T-helper 1 cell treated with Interleukin-12 subunit alpha and Interleukin-12 subunit beta and Interleukin-4 antibody, amounts not matched to agents 30 μg/mL and 1 μg/mL, for 36 hours (primary cell): ENCODE measurements at regions not wholly inside any gene's neighbourhood (a gene's known extent, or its start where the extent isn't known, plus 50 kb on each side); places are given as distances from the start of the nearest gene placed in this dataset.

ENCODE experiments used
- H3K27ac Mint-ChIP-seq: one replicate; pipeline ENCODE4 v1.8.0; 2021; ENCODE audit warnings: mild to moderate bottlenecking, mixed read lengths
- H3K27me3 Mint-ChIP-seq: one replicate; pipeline ENCODE4 v1.8.0; 2021; ENCODE audit warnings: low read depth, mixed read lengths
- H3K36me3 Mint-ChIP-seq: one replicate; pipeline ENCODE4 v1.8.0; 2021; ENCODE audit warnings: low read depth, mixed read lengths
- H3K4me1 Mint-ChIP-seq: one replicate; pipeline ENCODE4 v1.8.0; 2021; ENCODE audit warnings: low read depth, mixed read lengths
- H3K4me3 Mint-ChIP-seq: one replicate; pipeline ENCODE4 v1.8.0; 2021; ENCODE audit warnings: mild to moderate bottlenecking, moderate library complexity, mixed read lengths
- H3K9me3 Mint-ChIP-seq: one replicate; pipeline ENCODE4 v1.8.0; 2021; ENCODE audit warnings: mixed read lengths

- H3K36me3 Mint-ChIP-seq: no peaks in the 10 kb centered on the region
- H3K9me3 Mint-ChIP-seq: peaks cover 6% of the 10 kb centered on the region
- no peak overlapping the region for H3K27ac Mint-ChIP-seq
- no peaks in the 10 kb centered on the region for H3K27me3 Mint-ChIP-seq
- no peak overlapping the region for H3K4me3 Mint-ChIP-seq
- no peaks in the 10 kb centered on the region for H3K4me1 Mint-ChIP-seq
Measured at GRCh38 chr4:27233531-27233930, 372.9 kb downstream of the STIM2 start.

GRCh38 chr4:27234306-27234899 is 373.8 kb downstream of the STIM2 start:
- no peaks in the 10 kb centered on the region for H3K27me3 Mint-ChIP-seq
- H3K4me1 Mint-ChIP-seq: no peaks in the 10 kb centered on the region
- H3K27ac Mint-ChIP-seq: no peak overlapping the region
- no peak overlapping the region for H3K4me3 Mint-ChIP-seq
- H3K36me3 Mint-ChIP-seq: no peaks in the 10 kb centered on the region
- peaks cover 6% of the 10 kb centered on the region for H3K9me3 Mint-ChIP-seq

GRCh38 chr4:27239641-27240040 is 379.0 kb downstream of the STIM2 start:
- no peak overlapping the region for H3K27ac Mint-ChIP-seq
- H3K9me3 Mint-ChIP-seq: no peaks in the 10 kb centered on the region
- no peaks in the 10 kb centered on the region for H3K27me3 Mint-ChIP-seq

DNA sequence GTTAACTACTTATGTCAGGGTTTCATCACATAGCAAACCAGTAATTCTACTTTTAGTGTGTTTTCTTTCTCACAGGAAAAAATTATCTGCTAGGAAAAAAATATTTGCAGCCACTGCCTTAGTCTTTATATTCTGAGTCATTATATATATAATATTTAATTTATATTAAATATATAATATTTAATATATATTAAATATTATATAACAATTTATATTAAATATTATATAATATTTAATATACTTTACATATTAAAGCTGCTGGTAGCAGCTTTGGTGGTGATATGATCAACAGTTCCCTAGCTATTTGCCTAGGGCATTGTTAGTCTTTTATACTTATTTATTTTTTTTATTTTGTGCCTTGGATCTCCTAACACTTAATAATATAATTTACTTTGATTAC is 381.6 kb downstream of the STIM2 start:
- Mint-ChIP-seq H3K4me3 (no peak overlapping the region), H3K36me3 (no peaks in the 10 kb centered on the region), H3K27ac (no peak overlapping the region), H3K4me1 (no peaks in the 10 kb centered on the region), H3K9me3 (no peaks in the 10 kb centered on the region), H3K27me3 (no peaks in the 10 kb centered on the region)

More at GRCh38 chr4:27239641-27240040, 379.0 kb downstream of the STIM2 start:
- no peak overlapping the region for H3K4me3 Mint-ChIP-seq
- H3K36me3 Mint-ChIP-seq: no peaks in the 10 kb centered on the region
- H3K4me1 Mint-ChIP-seq: no peaks in the 10 kb centered on the region

DNA sequence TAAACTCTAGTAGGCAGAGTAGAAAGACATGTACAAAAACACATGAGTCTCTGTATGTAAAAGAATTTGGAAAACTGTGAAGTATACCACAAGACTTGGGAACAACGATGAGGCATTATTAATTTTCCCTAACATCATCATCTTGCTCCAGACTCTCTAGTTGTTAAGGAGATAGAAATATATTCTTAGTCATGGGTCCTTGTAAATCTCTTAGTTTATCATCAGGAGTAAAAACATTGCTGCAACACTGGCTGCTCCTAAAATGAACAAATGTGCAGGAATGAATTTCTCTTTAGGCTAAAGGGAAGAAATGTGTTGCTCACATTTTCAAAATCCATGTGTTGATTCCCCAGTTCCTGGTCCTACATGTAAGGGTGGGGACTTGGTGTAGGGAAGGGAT is 384.6 kb downstream of the STIM2 start:
- no peaks in the 10 kb centered on the region for H3K36me3 Mint-ChIP-seq
- no peak overlapping the region for H3K4me3 Mint-ChIP-seq
- no peaks in the 10 kb centered on the region for H3K9me3 Mint-ChIP-seq
- H3K27me3 Mint-ChIP-seq: no peaks in the 10 kb centered on the region
- H3K4me1 Mint-ChIP-seq: no peaks in the 10 kb centered on the region
- no peak overlapping the region for H3K27ac Mint-ChIP-seq

DNA sequence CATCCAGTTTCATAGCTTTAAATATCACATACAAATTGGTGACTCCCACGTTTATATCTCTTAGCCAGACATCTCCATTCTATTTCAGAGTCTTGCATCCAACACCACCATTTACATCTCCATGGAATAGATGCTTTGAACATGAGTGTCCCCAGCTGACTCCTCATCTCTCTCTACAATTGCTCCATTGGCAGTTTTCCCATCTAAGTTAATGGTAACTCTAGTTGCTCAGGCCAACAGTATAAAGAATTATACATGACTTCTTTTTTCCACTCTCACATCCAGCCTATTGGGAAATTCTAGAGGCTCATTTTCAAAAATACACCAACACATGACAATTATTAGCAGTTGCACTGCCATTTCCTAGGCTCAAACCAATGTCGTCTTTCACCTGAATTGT is 388.2 kb downstream of the STIM2 start:
- Mint-ChIP-seq H3K27ac (no peak overlapping the region), H3K4me3 (no peak overlapping the region), H3K36me3 (no peaks in the 10 kb centered on the region), H3K4me1 (no peaks in the 10 kb centered on the region), H3K27me3 (no peaks in the 10 kb centered on the region), H3K9me3 (no peaks in the 10 kb centered on the region)

DNA sequence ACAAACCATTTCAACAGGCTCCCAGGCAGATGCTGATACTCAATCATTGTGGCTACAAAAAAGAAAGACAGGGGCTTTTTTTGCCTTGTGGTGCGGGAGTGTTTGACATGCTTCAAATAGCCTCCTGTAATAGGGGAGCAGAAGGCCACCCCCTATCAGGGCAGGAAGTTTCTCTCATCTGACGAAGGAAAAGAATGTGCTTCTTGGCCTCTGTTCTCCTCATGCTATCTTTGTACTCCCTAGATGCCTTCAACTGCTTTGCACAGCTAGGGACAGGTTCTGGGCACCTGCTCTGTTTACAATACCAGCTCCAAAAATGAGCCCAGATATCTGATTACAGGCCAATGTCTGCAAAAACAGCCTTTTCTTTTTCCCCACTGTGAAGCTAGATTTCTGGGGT is 391.1 kb downstream of the STIM2 start:
- Mint-ChIP-seq H3K4me3 (no peak overlapping the region), H3K27ac (no peak overlapping the region), H3K4me1 (no peaks in the 10 kb centered on the region), H3K9me3 (no peaks in the 10 kb centered on the region), H3K36me3 (no peaks in the 10 kb centered on the region), H3K27me3 (no peaks in the 10 kb centered on the region)

GRCh38 chr4:27267339-27267969 is 406.8 kb downstream of the STIM2 start:
- no peaks in the 10 kb centered on the region for H3K36me3 Mint-ChIP-seq
- H3K4me1 Mint-ChIP-seq: no peaks in the 10 kb centered on the region
- H3K9me3 Mint-ChIP-seq: no peaks in the 10 kb centered on the region
- H3K4me3 Mint-ChIP-seq: no peak overlapping the region
- H3K27ac Mint-ChIP-seq: no peak overlapping the region
- no peaks in the 10 kb centered on the region for H3K27me3 Mint-ChIP-seq

- Mint-ChIP-seq H3K4me3 (no peak overlapping the region), H3K4me1 (no peaks in the 10 kb centered on the region), H3K36me3 (no peaks in the 10 kb centered on the region), H3K27ac (no peak overlapping the region), H3K27me3 (no peaks in the 10 kb centered on the region), H3K9me3 (no peaks in the 10 kb centered on the region)
Measured at GRCh38 chr4:27267970-27268355, 407.3 kb downstream of the STIM2 start.

- H3K4me3 Mint-ChIP-seq: no peak overlapping the region
- no peaks in the 10 kb centered on the region for H3K36me3 Mint-ChIP-seq
- no peak overlapping the region for H3K27ac Mint-ChIP-seq
- H3K4me1 Mint-ChIP-seq: no peaks in the 10 kb centered on the region
- H3K9me3 Mint-ChIP-seq: no peaks in the 10 kb centered on the region
- no peaks in the 10 kb centered on the region for H3K27me3 Mint-ChIP-seq
Measured at GRCh38 chr4:27270435-27270834, 409.8 kb downstream of the STIM2 start.

GRCh38 chr4:27271555-27271954 is 410.9 kb downstream of the STIM2 start:
- no peak overlapping the region for H3K27ac Mint-ChIP-seq
- no peak overlapping the region for H3K4me3 Mint-ChIP-seq
- H3K36me3 Mint-ChIP-seq: no peaks in the 10 kb centered on the region
- H3K4me1 Mint-ChIP-seq: no peaks in the 10 kb centered on the region
- no peaks in the 10 kb centered on the region for H3K27me3 Mint-ChIP-seq
- no peaks in the 10 kb centered on the region for H3K9me3 Mint-ChIP-seq

DNA sequence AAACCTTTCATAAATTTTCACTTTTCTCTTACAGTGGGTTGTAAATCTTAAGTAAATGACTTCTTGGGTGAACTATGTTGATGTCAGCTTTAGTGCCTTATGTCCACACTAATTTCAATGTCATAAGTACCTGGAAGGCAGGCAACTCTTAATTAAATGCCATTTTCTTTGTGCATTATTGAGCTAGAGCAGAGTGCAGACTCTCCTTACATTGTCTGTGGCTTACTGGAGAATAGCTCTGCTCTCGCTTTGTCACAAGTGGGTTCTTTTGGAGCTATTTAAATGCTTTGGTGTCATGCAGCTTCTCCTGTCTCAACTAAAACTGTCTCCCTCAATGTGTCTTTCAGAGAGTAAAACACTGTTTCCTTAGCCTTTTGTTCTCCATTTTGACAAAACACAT is 411.6 kb downstream of the STIM2 start:
- Mint-ChIP-seq H3K36me3 (no peaks in the 10 kb centered on the region), H3K27me3 (no peaks in the 10 kb centered on the region), H3K27ac (no peak overlapping the region), H3K4me3 (no peak overlapping the region), H3K4me1 (no peaks in the 10 kb centered on the region), H3K9me3 (no peaks in the 10 kb centered on the region)

- no peaks in the 10 kb centered on the region for H3K36me3 Mint-ChIP-seq
- no peaks in the 10 kb centered on the region for H3K9me3 Mint-ChIP-seq
- no peak overlapping the region for H3K27ac Mint-ChIP-seq
- H3K27me3 Mint-ChIP-seq: no peaks in the 10 kb centered on the region
- H3K4me3 Mint-ChIP-seq: no peak overlapping the region
- no peaks in the 10 kb centered on the region for H3K4me1 Mint-ChIP-seq
Measured at GRCh38 chr4:27276307-27277073, 415.8 kb downstream of the STIM2 start.

GRCh38 chr4:27278615-27279375 is 418.2 kb downstream of the STIM2 start:
- no peaks in the 10 kb centered on the region for H3K27me3 Mint-ChIP-seq
- H3K4me3 Mint-ChIP-seq: no peak overlapping the region
- no peaks in the 10 kb centered on the region for H3K9me3 Mint-ChIP-seq
- H3K27ac Mint-ChIP-seq: no peak overlapping the region
- no peaks in the 10 kb centered on the region for H3K4me1 Mint-ChIP-seq
- H3K36me3 Mint-ChIP-seq: no peaks in the 10 kb centered on the region

DNA sequence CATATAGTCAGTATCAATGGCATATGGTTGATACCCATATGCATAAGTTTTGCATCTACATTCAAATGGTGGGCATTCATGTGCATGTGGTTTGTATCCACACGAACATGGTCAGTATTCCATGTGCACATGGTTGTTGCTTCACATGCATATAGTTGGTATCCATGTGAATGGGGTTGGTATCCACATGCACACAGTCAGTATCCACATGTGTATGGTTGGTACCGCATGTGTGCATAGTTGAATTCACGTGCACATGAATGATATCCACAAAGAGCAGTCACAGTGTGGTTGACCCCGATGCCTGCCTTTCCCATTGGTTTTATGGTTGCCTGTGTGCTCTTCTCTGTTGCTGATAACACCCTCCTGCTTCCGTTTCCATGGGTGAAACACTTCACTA is 427.9 kb downstream of the STIM2 start:
- Mint-ChIP-seq H3K27me3 (no peaks in the 10 kb centered on the region), H3K4me3 (no peak overlapping the region), H3K4me1 (no peaks in the 10 kb centered on the region), H3K36me3 (no peaks in the 10 kb centered on the region), H3K9me3 (no peaks in the 10 kb centered on the region), H3K27ac (no peak overlapping the region)
